Brain microvascular endothelial cell (primary cell): ENCODE measurements at regions not wholly inside any gene's neighbourhood (a gene's known extent, or its start where the extent isn't known, plus 50 kb on each side); places are given as distances from the start of the nearest gene placed in this dataset.

Experiments used
- DNase-seq: peaks from one replicate; pipeline ENCODE4 v3.0.0-alpha.2; 2020
- H3K27ac ChIP-seq: fragments of 250-450 bp; sonication (Bioruptor Pico); 2 replicates; pipeline ENCODE4 v1.5.1; 2020; ENCODE audit warnings: mild to moderate bottlenecking, moderate library complexity
- H3K27me3 ChIP-seq: fragments of 250-450 bp; sonication (Bioruptor Pico); replicated peaks from 2 replicates; pipeline ENCODE4 v1.5.1; 2020; ENCODE audit warnings: mild to moderate bottlenecking
- H3K36me3 ChIP-seq: fragments of 250-450 bp; sonication (Bioruptor Pico); replicated peaks from 2 replicates; pipeline ENCODE4 v1.5.1; 2020; ENCODE audit warnings: mild to moderate bottlenecking
- H3K4me3 ChIP-seq: 2 replicates; pipeline ENCODE4 v1.5.1; 2011; ENCODE audit warnings: low read depth, mild to moderate bottlenecking, control low read depth, low read length, moderate library complexity
- in situ Hi-C: cut with HindIII; loops from 2 replicates; pipeline ENCODE4 v1.10.0; 2017; ENCODE audit warnings: low sequenced_read_pairs, low pct_ligation_motif_present
- TF ChIP-seq, protein P1 (sequence below): IDR thresholded peaks from 2 replicates; pipeline ENCODE4 v1.5.1; 2011; ENCODE audit warnings: low read depth, mild to moderate bottlenecking, moderate library complexity, low read length, control low read depth, inconsistent platforms; ENCODE audit errors: missing control alignments

DNA sequence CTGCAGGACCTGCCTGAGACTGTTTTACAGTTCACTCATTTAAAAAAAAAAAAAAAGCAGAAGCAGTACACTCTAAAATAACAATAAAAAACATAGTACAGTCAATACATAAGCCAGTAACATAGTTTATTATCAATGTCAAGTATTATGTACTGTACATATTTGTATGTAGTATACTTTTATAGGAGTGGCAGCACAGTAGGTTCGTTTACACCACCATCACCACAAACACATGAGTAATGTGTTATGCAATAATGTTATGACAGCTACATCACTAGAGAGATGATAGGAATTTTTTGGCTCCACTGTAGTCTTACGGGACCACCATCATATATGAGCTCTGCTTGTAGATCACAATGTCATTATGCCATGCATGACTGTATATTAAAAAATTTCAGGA, 462.8 kb downstream of the ISL1 start:
- H3K36me3 ChIP-seq, result no peaks in the 10 kb centered on the region
- DNase-seq, result no peak
- no peaks in the 10 kb centered on the region for H3K27me3 ChIP-seq
- H3K27ac ChIP-seq, result no peak overlapping the region
- H3K4me3 ChIP-seq, result no peak overlapping the region
- in situ Hi-C loops, result no loop called here
- TF ChIP-seq, protein P1, sequence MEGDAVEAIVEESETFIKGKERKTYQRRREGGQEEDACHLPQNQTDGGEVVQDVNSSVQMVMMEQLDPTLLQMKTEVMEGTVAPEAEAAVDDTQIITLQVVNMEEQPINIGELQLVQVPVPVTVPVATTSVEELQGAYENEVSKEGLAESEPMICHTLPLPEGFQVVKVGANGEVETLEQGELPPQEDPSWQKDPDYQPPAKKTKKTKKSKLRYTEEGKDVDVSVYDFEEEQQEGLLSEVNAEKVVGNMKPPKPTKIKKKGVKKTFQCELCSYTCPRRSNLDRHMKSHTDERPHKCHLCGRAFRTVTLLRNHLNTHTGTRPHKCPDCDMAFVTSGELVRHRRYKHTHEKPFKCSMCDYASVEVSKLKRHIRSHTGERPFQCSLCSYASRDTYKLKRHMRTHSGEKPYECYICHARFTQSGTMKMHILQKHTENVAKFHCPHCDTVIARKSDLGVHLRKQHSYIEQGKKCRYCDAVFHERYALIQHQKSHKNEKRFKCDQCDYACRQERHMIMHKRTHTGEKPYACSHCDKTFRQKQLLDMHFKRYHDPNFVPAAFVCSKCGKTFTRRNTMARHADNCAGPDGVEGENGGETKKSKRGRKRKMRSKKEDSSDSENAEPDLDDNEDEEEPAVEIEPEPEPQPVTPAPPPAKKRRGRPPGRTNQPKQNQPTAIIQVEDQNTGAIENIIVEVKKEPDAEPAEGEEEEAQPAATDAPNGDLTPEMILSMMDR, result no peak

DNA sequence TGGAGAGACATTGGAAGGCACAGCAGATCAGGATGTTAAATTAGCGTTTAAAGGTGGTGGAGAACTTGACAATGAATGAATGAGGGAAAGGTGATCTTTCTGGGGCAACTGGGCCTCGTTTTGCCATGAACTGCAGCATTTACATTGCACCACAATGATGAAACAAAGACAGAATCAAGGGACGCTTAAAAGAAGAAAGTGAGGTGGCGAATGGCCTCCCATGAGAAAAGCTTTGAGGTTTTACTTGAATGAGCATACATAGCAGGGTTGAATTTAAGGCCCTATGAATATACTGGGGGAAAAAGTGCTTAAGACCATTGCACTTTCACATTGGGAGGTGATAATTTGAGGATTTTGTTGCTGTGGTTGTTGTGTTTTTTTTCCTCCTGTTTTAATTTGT, 476.4 kb downstream of the ISL1 start:
- Histone ChIP-seq H3K27ac (no peak overlapping the region), H3K4me3 (no peak overlapping the region), H3K27me3 (no peaks in the 10 kb centered on the region), H3K36me3 (no peaks in the 10 kb centered on the region)
- in situ Hi-C loops, result no loop called here
- no peak for DNase-seq
- TF ChIP-seq, protein P1, result no peak

DNA sequence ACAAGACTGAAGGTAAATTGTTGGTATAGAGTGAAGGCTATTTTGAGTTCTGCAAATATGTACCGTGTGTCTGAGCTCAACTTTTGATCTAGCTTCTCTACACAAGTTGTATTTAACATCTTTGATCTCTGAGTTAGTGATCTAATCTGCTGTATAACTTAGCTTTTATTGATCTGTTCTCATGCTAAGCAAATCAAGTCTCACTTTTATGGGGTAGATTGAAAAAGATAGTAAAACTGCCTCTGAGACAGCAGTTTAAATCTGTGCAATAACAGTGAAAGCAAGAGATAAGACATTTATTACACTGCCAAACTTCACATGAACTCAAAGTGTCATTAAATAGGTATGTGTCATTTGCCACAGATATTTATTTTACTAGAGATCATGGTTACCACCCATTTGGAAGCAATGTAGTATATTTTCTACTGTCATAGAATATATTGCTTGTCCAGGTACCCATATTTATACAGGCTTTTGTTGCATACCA, 477.3 kb downstream of the ISL1 start:
- Histone ChIP-seq H3K27me3 (no peaks in the 10 kb centered on the region), H3K4me3 (no peak overlapping the region), H3K36me3 (no peaks in the 10 kb centered on the region), H3K27ac (no peak overlapping the region)
- DNase-seq, result no peak
- in situ Hi-C loops, result no loop called here
- TF ChIP-seq, protein P1, result no peak

DNA sequence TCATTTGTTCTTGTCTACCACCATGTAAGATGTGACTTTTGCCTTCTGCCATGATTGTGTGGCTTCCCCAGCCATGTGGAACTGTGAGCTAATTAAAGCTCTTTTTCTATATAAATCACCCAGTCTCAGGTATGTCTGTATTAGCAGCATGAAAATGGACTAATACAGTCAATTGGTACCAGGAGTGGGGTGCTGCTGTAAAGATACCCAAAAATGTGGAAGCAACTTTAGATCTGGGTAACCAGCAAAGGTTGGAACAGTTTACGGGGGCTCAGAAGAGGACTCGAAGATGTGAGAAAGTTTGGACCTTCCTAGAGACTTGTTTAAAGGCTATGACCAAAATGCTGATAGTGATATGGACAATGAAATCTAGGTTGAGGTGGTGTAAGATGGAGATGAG, 488.9 kb downstream of the ISL1 start:
- TF ChIP-seq, protein P1, result no peak
- Histone ChIP-seq H3K27me3 (no peaks in the 10 kb centered on the region), H3K36me3 (no peaks in the 10 kb centered on the region), H3K4me3 (no peak overlapping the region), H3K27ac (no peak overlapping the region)
- in situ Hi-C loops, result no loop called here
- no peak for DNase-seq

DNA sequence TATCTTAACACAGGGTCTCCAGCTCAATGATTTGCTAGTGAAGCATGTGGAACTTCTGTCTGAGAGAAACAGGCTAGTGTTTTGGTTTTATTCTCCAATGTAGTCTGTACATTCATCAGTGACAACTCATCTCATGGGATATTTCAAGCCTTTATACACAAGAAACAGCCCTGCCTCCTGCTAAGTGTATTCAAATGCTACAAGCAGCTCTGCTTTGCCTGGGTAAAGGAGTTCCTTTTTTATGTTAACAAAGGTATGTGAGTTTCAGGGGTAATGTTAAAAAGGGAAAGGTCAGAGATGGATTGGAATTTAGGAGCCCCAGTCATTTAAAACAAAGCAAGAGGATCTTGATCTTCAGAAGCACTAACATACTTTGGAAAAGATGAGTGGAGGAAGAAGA, 498.7 kb downstream of the ISL1 start:
- H3K36me3 ChIP-seq, result no peaks in the 10 kb centered on the region
- TF ChIP-seq, protein P1, result no peak
- DNase-seq, result no peak
- no peaks in the 10 kb centered on the region for H3K27me3 ChIP-seq
- no peak overlapping the region for H3K4me3 ChIP-seq
- in situ Hi-C loops, result no loop called here
- H3K27ac ChIP-seq, result no peak overlapping the region

DNA sequence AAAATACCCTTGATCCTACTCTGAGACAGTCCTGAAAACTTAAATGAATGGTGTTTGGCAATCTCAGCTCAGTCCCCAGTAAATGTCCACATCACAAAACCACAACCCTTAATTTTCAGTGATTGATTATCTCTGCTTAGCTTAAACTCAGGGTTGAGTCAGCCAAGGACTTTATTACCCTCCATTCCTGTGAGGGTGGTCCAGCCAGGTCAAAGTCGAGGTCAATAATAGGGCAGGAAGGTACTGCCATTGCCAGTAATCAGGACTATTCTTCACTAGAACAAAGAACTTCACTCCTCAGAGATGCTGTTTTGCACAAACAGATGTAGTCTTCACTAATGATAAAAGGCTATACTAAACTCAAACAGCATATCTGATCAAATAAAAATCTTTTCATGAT, 499.4 kb downstream of the ISL1 start:
- H3K36me3 ChIP-seq, result no peaks in the 10 kb centered on the region
- no peaks in the 10 kb centered on the region for H3K27me3 ChIP-seq
- no peak overlapping the region for H3K27ac ChIP-seq
- TF ChIP-seq, protein P1, result no peak
- no peak overlapping the region for H3K4me3 ChIP-seq
- no peak for DNase-seq
- in situ Hi-C loops, result no loop called here
